GM18907 (cell line): ENCODE measurements at regions not wholly inside any gene's neighbourhood (a gene's known extent, or its start where the extent isn't known, plus 50 kb on each side); places are given as distances from the start of the nearest gene placed in this dataset.
"Not testable (repeated sequence)": the region's sequence is repeated elsewhere in the genome, so short reads cannot be mapped to it uniquely, and the experiment has no call there.

Experiments
- ATAC-seq: cut with Tn5 transposase; IDR thresholded peaks from one replicate; pipeline ENCODE4 v1.9.1; 2021; ENCODE audit warnings: mild to moderate bottlenecking, moderate library complexity; ENCODE audit not compliant: unreplicated experiment

GRCh38 chr14:105924951-105925591, 398.7 kb downstream of the TMEM121 start:
- ATAC-seq = no peak

GRCh38 chr14:105925615-105926372, 399.4 kb downstream of the TMEM121 start:
- ATAC-seq = no peak

GRCh38 chr14:105926373-105927095, 400.2 kb downstream of the TMEM121 start:
- no peak for ATAC-seq

GRCh38 chr14:105927096-105928060, 401.0 kb downstream of the TMEM121 start:
- no peak for ATAC-seq

- ATAC-seq = not testable (repeated sequence)
These were observed 402.1 kb downstream of the TMEM121 start for GRCh38 chr14:105928171-105929111.

- ATAC-seq = no peak
These were observed 403.1 kb downstream of the TMEM121 start for GRCh38 chr14:105929327-105930081.

- ATAC-seq = no peak
These were observed 404.2 kb downstream of the TMEM121 start for GRCh38 chr14:105930572-105930971.

- ATAC-seq = no peak
These were observed 405.6 kb downstream of the TMEM121 start for GRCh38 chr14:105931808-105932483.

GRCh38 chr14:105933238-105933637, 406.9 kb downstream of the TMEM121 start:
- ATAC-seq = no peak

GRCh38 chr14:105935384-105935783, 409.0 kb downstream of the TMEM121 start:
- ATAC-seq = no peak

GRCh38 chr14:105937253-105938054, 411.1 kb downstream of the TMEM121 start:
- no peak for ATAC-seq

- no peak for ATAC-seq
These were observed 411.9 kb downstream of the TMEM121 start for GRCh38 chr14:105938055-105938863.

- no peak for ATAC-seq
These were observed 412.6 kb downstream of the TMEM121 start for GRCh38 chr14:105938959-105939358.

GRCh38 chr14:105939810-105940508, 413.6 kb downstream of the TMEM121 start:
- no peak for ATAC-seq

GRCh38 chr14:105940534-105941225, 414.3 kb downstream of the TMEM121 start:
- no peak for ATAC-seq
